Erythroblast (primary cell): ENCODE measurements at regions not wholly inside any gene's neighbourhood (a gene's known extent, or its start where the extent isn't known, plus 50 kb on each side); places are given as distances from the start of the nearest gene placed in this dataset.

Experiments used
- GATA1 ChIP-seq: IDR thresholded peaks from 2 replicates; pipeline ENCODE4 v1.6.1; 2011; ENCODE audit warnings: low read depth, mild to moderate bottlenecking, control low read depth, low read length, moderate library complexity
- POLR2A ChIP-seq: IDR thresholded peaks from 2 replicates; pipeline ENCODE4 v1.6.1; 2011; ENCODE audit warnings: mild to moderate bottlenecking, low read length

GRCh38 chr5:28226407-28226806 lies 1188.0 kb upstream of the CDH9 start:
- TF ChIP-seq POLR2A, result no peak
- no peak for TF ChIP-seq GATA1
